ENCODE measurements at regions not wholly inside any gene's neighbourhood (a gene's known extent, or its start where the extent isn't known, plus 50 kb on each side); places are given as distances from the start of the nearest gene placed in this dataset.
"Not testable (repeated sequence)": the region's sequence is repeated elsewhere in the genome, so short reads cannot be mapped to it uniquely, and the experiment has no call there.

DNA sequence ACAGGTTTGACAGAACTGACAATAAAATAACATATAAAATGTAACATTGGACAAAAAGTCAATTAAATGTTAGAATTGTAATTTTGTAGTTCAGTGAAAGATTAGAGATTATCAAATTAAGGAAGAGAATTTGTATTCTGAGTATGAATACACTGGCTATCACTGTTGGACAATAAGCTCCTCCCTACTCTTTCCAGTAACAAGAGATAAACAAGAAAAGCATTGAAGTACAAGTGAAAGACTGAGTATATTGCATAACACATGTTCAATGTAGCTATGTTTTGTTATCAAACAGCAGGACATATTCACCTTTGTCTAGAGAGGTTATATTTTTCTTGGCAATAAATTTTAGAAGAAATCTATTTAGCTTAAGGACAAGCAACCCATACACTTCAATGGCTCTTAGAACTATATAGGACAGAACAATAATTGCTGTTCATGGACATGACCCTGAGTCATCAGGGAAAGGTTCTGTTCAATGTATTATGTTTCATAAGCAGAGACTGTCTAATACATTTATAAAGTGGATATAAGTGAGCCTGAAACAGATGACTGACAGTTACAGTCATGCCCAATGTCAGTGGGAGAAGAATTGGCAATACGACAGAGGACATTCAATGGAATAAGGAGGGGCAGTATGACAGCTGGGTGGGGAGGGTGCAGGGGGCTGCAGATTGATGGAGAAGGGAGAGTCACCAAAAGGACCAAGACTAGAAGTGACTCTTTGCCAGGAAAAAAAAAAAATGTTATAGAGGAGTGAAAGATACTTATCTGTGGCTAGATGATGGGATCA is 520.4 kb downstream of the FRK start:
- no peak for DNase-seq

DNA sequence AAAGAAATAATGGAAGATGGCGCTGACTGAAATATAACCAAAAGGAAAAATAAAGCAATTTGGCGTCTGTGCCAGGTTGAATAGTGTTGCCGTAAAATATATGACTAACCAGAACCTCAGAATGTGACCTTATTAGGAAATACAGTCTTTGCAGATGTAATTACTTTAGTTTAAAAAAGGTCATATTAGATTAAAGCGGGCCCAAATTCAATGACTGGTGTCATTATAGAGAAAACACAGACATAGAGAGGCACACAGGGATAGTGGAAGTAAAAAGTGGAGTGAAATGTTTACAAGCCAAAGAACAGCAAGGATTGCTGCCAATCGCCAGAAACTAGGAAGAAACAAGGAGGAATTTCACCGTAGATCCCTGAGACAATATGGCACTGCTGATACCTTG is 521.2 kb downstream of the FRK start:
- DNase-seq: no peak

DNA sequence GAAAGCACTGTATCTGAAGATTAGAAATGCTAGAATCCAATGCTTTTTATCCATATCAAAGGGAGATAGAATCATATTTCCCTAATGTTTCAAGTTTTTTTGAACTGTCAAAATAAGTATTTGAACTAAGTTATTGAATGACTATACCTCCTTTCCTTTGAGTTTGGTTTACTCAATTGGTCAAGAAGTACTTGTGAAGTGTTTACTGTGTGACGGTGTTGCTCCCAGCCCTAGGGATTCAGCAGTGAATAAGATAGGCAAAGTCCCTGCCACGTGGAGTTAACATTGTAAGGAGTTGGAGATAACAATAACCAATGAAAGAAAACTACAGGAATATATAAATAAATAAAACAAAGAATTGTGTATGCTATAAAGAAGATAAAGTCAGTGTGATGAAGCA is 535.9 kb downstream of the FRK start:
- no peak for DNase-seq

DNA sequence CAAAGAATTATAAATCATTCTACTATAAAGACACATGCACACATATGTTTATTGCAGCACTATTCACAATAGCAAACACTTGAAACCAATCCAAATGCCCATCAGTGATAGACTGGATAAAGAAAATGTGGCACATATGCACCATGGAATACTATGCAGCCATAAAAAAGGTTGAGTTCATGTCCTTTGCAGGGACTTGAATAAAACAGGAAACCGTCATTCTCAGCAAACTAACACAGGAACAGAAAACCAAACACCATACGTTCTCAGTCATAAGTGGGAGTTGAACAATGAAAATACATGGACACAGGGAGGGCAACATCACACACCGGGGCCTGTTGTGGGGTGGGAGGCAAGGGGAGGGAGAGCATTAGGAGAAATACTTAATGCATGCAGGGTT is 538.9 kb downstream of the FRK start:
- DNase-seq: not testable (repeated sequence)

DNA sequence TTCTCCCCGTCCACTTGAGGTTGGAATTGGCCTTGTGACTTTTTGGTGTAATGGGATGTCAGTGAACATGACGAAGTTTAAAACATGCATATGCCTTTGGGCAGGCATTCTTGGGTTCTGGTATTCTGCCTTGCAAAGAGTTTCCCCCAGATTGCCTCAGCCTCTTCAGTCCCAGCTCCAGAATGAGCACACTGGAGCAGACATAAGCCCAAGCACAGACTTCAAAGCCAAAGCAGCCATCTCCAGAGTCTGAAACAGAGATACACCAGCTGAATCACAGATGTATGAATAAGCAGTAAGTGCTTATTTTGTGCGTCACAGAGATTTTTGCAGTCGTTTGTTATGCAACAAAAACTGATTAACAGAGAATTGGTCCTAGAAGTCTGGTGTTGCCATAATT is 546.0 kb downstream of the FRK start:
- no peak for DNase-seq

DNA sequence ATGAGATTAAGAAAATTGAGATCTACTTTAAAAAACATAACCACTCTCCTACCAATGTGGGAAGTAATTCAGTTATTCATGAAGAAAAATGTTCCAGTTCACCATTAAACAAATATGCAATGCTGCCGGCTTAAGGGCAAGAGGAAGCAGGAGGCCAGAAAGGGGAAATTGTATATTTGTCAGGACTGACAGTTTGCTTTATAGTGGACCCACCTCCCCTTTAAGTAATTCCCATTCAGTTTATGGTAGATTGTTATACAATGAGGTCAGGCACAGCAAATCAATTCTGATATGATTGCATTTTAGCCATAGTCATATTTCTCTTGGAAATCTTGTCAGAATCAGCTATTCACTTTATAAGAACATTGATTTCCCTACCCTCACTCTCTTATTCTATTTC is 547.8 kb downstream of the FRK start:
- DNase-seq: no peak

DNA sequence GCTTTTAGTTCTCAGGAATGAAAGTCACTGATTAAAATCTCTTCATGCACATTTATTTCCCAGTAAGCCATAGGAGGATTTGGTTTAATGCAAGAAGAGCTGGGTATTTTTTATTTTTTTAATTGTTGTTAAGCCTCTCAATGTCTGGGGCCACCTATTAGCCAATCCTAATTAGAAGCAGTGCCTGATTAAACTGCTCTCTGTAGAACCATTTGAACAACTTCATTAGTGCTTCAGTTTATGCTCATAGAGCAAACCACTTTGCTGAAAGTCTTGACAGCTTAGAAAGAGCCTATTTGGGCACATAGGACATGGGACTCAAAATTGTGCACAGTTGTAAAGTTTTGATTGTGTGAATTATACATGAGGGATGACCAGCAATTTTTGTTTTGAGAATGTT is 548.9 kb downstream of the FRK start:
- DNase-seq: no peak

DNA sequence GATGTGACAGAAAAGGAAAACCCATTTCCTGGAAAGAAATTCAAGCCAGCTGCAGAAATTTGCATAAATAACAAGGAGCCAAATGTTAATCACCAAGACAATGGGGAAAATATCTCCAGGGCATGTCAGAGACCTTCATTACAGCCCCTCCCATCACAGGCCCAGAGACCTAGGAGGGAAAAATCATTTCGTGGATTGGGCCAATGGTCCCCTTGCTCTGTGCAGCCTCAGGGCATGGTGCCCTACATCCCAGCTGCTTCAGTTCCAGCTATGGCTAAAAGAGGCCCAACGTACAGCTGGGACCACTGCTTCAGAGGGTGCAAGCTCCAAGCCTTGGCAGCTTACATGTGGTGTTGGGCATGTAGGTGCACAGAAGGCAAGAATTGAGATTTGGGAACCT is 558.3 kb downstream of the FRK start:
- not testable (repeated sequence) for DNase-seq

DNA sequence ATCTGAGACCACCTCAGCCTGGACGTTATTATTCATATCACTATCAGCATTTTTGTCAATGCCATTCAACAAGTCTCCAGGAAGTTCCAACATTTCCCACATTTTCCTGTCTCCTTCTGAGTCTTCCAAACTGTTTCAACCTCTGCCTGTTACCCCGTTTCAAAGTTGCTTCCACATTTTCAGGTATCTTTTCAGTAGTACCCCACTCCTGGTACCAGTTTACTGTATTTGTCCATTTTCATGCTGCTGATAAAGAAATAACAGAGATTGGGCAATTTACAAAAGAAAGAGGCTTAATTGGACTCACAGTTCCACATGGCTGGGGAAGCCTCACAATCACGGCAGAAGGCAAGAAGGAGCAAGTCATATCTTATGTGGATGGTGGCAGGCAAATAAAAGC is 565.5 kb downstream of the FRK start:
- DNase-seq: no peak

DNA sequence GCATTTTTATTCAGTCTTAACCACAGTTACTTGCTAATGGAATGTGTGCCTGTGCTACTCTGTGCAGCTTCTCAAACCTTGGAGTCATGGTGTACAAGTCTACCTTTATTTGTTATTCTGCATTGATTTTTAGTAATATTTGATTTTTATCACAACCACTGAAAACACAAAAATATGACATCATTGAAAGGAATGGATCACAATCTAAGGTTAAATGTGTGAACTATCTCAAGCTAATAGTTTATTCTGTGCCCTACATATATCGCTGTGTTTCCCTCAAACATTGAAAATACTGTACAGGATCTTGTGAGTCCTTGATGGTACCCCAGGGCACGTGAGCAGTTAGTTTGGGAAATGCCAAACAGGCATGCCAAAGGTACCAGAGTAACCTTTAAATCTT is 573.4 kb downstream of the FRK start:
- DNase-seq: no peak

DNA sequence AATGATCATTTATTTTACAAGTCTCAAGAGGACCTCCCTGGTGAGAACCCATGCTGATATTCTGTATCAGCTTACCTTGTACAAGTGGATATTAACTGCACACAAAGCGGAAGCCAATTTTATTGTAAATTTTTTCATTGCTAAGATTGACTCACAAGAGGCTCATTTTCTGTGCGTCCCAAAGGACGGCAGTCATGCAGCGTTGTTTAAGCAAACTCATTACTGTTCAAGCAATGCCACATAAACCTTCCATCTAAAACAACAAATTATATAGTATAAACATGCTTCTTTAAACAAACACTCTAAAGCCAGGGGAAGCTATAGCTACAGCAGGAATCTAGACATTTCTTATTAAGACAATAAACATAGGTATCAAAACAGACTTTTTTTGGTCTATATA is 575.3 kb downstream of the FRK start:
- no peak for DNase-seq

DNA sequence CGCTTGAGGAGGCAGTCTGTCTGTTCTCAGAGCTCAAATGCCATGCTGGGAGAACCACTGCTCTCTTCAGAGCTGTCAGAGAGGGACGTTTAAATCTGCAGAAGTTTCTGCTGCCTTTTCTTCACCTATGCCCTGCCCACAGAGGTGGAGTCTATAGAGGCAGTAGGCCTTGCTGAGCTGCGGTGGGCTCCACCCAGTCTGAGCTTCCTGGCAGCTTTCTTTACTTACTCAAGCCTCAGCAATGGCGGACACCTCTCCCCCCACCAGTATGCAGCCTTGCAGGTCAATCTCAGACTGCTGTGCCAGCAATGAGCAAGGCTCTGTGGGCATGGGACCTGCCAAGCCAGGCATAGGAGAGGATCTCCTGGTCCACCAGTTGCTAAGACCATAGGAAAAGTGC is 580.1 kb downstream of the FRK start:
- DNase-seq: not testable (repeated sequence)

DNA sequence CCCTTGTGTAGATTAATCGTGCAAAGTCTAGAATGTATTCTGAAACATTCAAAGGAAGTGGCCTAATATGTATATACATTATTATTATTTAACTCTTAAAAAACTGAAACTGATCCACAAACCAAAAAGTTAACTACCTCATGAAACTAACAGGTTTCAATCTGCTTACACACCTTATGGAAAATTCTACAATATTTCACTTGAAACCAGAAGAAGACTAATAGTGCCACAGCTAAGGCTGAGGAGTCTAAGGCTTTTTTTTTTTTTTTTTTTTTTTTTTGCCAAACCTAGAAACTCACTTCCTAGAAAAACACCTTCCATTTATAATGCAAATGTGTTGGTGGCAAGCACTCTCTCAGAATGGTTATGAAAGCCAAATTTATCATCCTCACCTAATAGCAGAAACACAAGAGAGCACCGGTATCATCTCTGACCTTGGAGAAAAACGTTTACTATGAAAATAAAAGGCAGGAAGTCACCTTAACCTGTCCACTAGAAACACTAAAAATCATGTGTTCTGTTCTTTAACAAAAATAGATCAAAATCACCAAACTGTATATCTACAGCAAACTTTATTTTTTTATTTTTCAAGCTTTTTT is 586.1 kb downstream of the FRK start:
- DNase-seq: no peak

DNA sequence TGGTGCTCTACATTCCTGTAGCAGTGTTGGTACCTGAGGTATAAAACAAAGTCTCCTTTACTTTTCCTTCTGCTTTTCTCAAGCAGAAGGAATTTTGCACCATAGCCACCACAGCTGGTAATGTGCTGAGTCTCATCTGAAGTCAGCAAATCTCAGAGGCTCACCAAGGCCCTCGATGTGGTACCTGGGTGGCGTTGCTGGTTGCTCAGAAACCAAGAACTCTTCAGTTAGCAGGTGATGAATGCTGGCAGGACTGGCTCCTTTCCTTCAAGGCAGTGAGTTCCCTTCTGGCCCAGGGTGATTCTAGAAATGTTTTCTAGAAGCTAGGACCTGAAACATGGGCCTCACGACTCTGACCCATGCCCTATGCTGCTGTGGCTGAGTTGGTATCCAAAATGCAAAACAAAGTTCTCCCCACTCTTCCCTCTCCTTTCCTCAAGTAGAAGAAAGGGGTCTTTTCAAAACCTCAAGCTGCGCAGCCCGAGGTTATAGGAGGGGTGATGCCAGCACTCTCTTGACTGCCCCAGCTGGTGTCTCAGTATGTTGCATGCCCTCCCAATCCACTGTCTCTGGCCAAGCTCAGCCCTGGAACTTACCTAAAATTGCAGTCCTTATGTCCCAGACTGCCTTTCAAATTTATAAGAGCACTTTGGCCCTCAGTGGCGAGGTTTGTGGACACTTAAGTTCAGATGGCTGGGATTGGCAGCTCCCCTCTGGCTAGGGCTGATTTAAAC is 592.3 kb downstream of the FRK start:
- DNase-seq: no peak

DNA sequence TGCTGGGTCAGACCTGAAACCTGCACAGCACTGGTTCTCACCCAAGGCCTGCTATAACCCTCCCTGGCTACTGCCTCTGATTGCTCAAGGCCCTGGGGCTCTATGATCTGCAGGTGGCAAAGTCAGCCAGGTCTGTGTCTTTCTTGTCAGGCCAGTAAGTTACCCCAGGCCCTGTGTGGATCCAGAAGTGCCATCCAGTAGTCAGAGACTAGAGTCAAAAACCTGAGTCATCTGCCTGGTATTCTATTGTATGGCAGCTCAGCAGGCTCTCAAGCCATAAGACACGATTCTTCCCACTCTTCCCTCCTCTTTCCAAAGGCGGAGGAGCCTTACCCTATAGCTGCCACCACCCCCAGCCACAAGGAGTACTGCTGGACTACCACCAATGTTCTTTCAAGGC is 593.0 kb downstream of the FRK start:
- no peak for DNase-seq

DNA sequence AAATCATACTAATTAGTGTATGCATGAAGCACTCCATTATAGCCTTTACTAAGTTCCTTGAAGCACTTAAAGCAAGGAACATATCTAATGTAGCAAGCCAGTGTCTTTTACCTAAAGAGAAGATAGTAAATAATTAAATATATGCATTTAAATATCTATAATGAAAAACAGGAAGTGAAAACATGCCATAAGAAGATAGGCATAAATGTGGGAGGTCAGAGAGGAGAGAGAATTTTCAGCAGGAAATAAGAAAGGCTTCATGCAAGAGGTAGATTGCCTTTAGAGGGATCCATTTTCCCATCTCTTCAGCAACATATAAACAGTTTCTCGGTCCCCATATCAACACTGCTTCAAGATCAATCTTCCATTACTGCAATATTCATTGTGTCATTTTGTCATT is 599.8 kb downstream of the FRK start:
- DNase-seq: no peak

DNA sequence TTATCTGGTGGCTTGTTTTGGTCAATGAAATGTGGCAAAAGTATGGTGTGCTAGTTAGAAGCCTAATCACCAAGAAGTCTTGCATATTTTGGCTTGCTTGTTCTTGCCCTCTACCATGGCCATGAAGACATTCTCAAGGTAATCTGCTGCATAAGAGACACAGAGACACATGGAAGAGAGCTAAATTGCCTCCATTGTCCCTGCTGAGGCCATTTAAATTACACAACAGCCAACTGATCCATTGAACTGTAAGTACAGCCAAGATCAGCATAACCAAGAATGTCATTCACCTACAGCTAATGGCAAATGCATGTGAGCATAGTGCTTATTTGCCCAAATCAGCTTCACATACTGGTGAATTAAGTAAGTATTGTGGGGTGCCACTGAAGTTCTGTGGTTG is 603.8 kb downstream of the FRK start:
- no peak for DNase-seq

DNA sequence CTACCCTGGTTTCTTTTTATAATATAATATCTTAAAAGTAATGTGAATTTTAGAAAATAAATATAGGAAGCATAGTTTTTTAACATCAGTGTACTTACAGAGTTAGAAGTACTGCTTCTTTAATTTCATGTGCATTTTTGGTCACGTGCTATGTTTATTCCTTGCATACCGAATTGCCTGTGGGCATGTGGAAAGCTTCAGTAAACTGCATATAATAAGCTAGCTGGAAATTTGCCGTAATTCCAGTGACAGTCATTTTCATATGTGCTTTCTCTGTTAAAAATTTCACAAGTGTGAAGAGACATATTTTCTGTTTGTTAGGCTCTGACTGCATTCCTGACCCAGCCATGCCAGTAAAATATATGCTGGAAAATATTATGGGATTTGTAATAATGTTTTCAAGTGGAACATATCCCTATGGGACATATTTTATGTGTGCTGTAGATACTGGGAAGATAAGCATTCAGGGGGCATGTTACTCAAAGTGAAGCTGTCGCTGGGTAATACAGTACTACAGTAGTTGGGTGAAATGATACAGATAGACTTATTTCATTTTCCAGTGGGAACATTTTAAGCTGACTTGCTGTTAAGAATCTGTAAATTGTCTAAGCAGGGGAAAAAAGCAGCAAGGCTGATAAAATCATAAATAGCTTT is 616.7 kb downstream of the FRK start:
- DNase-seq: no peak

DNA sequence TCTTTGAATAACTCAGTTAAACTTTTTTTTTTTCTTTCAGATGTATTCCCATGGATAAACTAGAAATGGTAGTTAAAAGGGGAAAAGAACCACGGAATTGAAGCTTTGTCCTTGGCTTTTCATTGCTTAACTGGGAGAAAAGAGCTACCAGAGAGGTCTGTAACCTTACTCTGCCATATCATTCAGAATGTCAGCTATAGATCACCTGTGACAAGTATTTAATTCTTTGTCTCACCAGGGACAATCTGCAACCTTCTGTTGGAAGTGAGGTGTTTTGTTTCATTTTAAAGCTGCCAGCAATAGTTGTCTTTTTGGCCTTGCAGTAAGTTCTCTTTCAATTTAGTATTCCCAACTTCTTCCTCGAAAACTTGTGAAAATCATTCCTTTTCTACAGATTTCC is 618.4 kb downstream of the FRK start:
- DNase-seq: no peak

DNA sequence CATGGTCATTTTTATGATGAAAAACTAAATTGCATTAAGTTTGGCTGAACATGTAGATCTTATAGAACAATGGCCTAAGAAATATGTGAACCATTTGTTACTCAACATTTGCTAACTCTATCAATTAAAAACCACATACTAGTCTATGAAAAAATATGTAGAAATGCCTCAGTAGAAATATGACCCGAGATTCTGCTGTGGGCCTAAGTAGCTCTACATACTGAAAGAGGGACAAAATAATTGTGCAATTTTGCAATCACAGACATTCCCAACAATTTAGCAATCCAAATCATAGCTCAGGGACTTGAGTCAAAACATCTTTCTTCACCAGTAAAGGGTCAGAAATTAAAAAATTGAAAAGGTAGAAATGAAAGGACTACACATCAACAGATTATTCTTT is 619.0 kb downstream of the FRK start:
- no peak for DNase-seq

DNA sequence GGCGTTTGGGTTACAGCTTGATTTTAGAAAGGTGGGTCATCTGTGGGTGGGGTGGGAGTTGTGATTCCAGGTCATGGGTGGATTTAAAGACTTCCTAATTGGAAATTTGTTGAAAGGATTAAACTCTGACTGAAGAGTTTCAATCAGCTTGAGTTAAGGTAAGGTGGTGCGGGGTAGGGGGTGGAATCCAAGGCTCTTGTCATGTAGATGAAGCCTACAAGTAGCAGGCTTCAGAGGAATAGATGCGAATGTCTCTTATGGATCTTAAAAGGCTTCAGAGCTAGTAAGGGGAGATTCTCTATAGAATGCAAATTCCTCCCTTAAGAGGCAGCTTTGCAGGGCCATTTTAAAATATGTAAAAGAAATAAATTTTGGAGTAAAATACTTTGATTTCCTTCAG is 645.3 kb downstream of the FRK start:
- DNase-seq: no peak

DNA sequence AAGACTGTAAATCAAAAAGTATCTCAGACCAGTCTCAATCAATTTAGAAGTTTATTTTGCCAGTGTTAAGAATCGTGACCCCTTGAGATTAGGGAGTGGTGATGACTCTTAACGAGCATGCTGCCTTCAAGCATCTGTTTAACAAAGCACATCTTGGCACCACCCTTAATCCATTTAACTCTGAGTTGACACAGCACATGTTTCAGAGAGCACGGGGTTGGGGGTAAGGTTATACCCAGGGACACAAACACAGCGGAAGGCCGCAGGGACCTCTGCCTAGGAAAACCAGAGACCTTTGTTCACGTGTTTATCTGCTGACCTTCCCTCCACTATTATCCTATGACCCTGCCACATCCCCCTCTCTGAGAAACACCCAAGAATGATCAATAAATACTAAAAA is 645.8 kb downstream of the FRK start:
- not testable (repeated sequence) for DNase-seq

DNA sequence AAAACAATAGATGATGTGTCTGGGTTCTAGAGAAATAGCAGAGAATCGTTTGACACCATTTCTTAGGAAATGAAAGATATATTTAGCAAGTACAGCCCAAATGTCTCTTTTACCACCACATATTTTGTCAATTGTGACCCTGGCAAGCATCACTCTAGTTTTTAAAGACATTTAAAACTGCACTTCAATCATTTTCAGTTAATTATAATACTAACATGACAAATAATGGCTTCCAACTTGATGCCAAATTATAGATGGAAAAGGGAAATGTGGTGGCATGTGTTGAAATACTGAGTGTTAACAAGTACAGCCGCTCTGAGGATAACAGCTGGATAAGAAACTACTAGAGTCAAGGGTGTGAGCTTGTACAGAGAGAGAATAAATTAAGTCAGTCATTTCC is 648.9 kb downstream of the FRK start:
- DNase-seq: no peak

DNA sequence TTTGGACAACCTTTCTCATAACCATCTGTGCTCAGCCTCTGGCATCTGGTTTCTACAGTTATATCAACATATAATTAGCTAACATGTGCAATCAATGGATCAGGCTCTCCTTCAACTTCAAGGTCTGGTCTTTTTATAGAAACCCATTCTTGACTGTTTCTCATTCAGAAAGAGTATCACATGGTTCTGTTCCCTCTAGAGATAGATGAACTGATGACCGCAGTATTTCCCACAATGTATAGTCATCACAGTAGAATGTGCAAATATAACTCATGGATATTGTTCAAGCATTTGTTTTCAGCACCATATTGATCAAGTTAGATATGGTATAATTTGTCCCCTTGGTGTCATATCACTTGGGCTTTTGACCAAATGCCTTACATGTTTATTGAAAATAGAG is 656.2 kb downstream of the FRK start:
- no peak for DNase-seq
